ENCODE measurements at regions not wholly inside any gene's neighbourhood (a gene's known extent, or its start where the extent isn't known, plus 50 kb on each side); places are given as distances from the start of the nearest gene placed in this dataset.

- Histone ChIP-seq H3K36me3 (ENCODE audit: control insufficient read depth, insufficient read depth, low read length) (no peaks in the 10 kb centered on the region), H4K20me1 (ENCODE audit: control insufficient read depth, extremely low read depth, insufficient read depth, low read length) (no peaks in the 10 kb centered on the region), H3K27ac (ENCODE audit: insufficient read depth, low read length) (no peak overlapping the region), H3K4me3 (replicated peaks in 1 of 4; ENCODE audit: control extremely low read depth in 1 of 4, insufficient read depth in 1 of 4, low read depth in 3 of 4, low read length in 4 of 4) (no peak overlapping the region), H3K9ac (ENCODE audit: insufficient read depth, low read length) (no peak overlapping the region), H3K4me1 (ENCODE audit: control insufficient read depth, extremely low read depth, insufficient read depth, low read length) (no peaks in the 10 kb centered on the region), H3K79me2 (ENCODE audit: control insufficient read depth, insufficient read depth, low read length) (no peaks in the 10 kb centered on the region), H3K9me3 (ENCODE audit: control insufficient read depth, insufficient read depth, low read depth, low read length) (no peaks in the 10 kb centered on the region), H3K27me3 (ENCODE audit: control insufficient read depth, insufficient read depth, low read length) (no peaks in the 10 kb centered on the region), H3K4me2 (ENCODE audit: extremely low read depth, insufficient read depth, low read length) (no peak overlapping the region), H2AFZ (ENCODE audit: low read length) (no peak overlapping the region)
- DNase-seq (ENCODE audit: low read depth in 2 of 2) = no peak
- TF ChIP-seq, protein P1, sequence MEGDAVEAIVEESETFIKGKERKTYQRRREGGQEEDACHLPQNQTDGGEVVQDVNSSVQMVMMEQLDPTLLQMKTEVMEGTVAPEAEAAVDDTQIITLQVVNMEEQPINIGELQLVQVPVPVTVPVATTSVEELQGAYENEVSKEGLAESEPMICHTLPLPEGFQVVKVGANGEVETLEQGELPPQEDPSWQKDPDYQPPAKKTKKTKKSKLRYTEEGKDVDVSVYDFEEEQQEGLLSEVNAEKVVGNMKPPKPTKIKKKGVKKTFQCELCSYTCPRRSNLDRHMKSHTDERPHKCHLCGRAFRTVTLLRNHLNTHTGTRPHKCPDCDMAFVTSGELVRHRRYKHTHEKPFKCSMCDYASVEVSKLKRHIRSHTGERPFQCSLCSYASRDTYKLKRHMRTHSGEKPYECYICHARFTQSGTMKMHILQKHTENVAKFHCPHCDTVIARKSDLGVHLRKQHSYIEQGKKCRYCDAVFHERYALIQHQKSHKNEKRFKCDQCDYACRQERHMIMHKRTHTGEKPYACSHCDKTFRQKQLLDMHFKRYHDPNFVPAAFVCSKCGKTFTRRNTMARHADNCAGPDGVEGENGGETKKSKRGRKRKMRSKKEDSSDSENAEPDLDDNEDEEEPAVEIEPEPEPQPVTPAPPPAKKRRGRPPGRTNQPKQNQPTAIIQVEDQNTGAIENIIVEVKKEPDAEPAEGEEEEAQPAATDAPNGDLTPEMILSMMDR (conservative IDR thresholded peaks at IDR 0.05 in 1 of 2, IDR thresholded peaks at IDR 0.05 in 1 of 2; ENCODE audit: low read depth in 1 of 2, low read length in 2 of 2) = peak; percentile 37 to 67
- TF ChIP-seq EZH2 (IDR thresholded peaks at IDR 0.05; ENCODE audit: low read length, missing control alignments) = no peak
These were observed 427.9 kb downstream of the ZNF536 start for GRCh38 chr19:30799865-30800755.

GRCh38 chr19:30795727-30796126 lies 423.5 kb downstream of the ZNF536 start:
- Histone ChIP-seq H3K9me3 (ENCODE audit: control insufficient read depth, insufficient read depth, low read depth, low read length) (no peaks in the 10 kb centered on the region), H2AFZ (ENCODE audit: low read length) (no peak overlapping the region), H3K79me2 (ENCODE audit: control insufficient read depth, insufficient read depth, low read length) (no peaks in the 10 kb centered on the region), H3K4me1 (ENCODE audit: control insufficient read depth, extremely low read depth, insufficient read depth, low read length) (no peaks in the 10 kb centered on the region), H3K36me3 (ENCODE audit: control insufficient read depth, insufficient read depth, low read length) (no peaks in the 10 kb centered on the region), H3K27me3 (ENCODE audit: control insufficient read depth, insufficient read depth, low read length) (no peaks in the 10 kb centered on the region), H3K27ac (ENCODE audit: insufficient read depth, low read length) (no peak overlapping the region), H3K4me3 (replicated peaks in 1 of 4; ENCODE audit: control extremely low read depth in 1 of 4, insufficient read depth in 1 of 4, low read depth in 3 of 4, low read length in 4 of 4) (no peak overlapping the region), H3K4me2 (ENCODE audit: extremely low read depth, insufficient read depth, low read length) (no peak overlapping the region), H3K9ac (ENCODE audit: insufficient read depth, low read length) (no peak overlapping the region), H4K20me1 (ENCODE audit: control insufficient read depth, extremely low read depth, insufficient read depth, low read length) (no peaks in the 10 kb centered on the region)
- DNase-seq (ENCODE audit: low read depth in 2 of 2) = no peak
- no peak for TF ChIP-seq EZH2 (IDR thresholded peaks at IDR 0.05; ENCODE audit: low read length, missing control alignments)
- TF ChIP-seq, protein P1 (conservative IDR thresholded peaks at IDR 0.05 in 1 of 2, IDR thresholded peaks at IDR 0.05 in 1 of 2; ENCODE audit: low read depth in 1 of 2, low read length in 2 of 2) = no peak

DNA sequence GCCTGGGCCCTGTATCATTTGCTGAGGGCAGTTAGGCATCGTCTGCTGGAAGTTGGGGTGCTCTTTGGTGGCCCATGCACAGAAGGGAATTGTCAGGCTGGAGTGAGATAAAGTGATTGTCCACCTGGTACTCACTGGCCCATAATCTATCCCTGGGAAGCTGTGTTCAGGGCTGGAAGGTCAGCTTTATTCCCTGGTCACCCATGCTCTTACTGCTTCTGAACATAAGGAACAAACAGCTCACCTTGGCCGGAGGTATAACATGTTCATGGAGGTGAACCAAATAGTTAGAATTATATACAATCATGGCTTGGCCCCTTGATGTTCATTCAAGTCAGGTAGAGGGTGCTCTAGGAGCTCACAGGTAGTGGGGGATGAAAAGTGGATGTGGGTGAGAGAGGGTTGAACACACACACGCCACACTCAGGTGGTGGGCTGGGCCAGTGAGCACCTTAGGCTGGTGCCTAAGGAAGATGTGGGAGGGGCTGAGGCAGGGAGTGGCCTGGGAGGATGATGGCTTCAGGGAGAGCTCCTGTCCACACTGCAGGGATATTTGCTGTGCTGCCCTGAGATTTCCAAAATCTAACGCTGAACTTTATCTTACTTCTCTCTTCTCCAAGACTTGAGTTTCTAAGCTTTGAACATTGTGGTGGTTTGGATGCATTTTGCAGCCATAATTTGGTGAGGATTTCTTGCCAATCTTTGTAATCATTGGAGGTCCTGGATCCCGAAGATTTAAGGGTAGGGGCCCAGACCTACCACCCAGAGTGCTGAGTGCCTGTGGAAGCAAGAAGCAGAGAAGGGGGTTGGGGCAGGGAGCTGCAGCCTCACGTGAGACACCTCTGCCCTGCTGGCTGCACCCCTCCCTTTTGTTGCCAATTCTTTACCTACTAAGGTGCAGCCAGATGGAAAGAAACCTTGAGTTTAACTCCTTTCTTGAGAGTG lies 420.6 kb downstream of the ZNF536 start:
- H3K4me3 ChIP-seq (replicated peaks in 1 of 4; ENCODE audit: control extremely low read depth in 1 of 4, insufficient read depth in 1 of 4, low read depth in 3 of 4, low read length in 4 of 4) = no peak overlapping the region
- TF ChIP-seq, protein P1 (conservative IDR thresholded peaks at IDR 0.05 in 1 of 2, IDR thresholded peaks at IDR 0.05 in 1 of 2; ENCODE audit: low read depth in 1 of 2, low read length in 2 of 2) = no peak
- TF ChIP-seq EZH2 (IDR thresholded peaks at IDR 0.05; ENCODE audit: low read length, missing control alignments) = no peak
- H3K36me3 ChIP-seq (ENCODE audit: control insufficient read depth, insufficient read depth, low read length) = no peaks in the 10 kb centered on the region
- no peak overlapping the region for H3K9ac ChIP-seq (ENCODE audit: insufficient read depth, low read length)
- no peak overlapping the region for H2AFZ ChIP-seq (ENCODE audit: low read length)
- no peak overlapping the region for H3K27ac ChIP-seq (ENCODE audit: insufficient read depth, low read length)
- H3K9me3 ChIP-seq (ENCODE audit: control insufficient read depth, insufficient read depth, low read depth, low read length) = no peaks in the 10 kb centered on the region
- H3K79me2 ChIP-seq (ENCODE audit: control insufficient read depth, insufficient read depth, low read length) = no peaks in the 10 kb centered on the region
- no peaks in the 10 kb centered on the region for H3K27me3 ChIP-seq (ENCODE audit: control insufficient read depth, insufficient read depth, low read length)
- no peak for DNase-seq (ENCODE audit: low read depth in 2 of 2)
- no peaks in the 10 kb centered on the region for H3K4me1 ChIP-seq (ENCODE audit: control insufficient read depth, extremely low read depth, insufficient read depth, low read length)
- no peak overlapping the region for H3K4me2 ChIP-seq (ENCODE audit: extremely low read depth, insufficient read depth, low read length)
- no peaks in the 10 kb centered on the region for H4K20me1 ChIP-seq (ENCODE audit: control insufficient read depth, extremely low read depth, insufficient read depth, low read length)

Measured in fibroblast of lung (primary cell).